ENCODE measurements at regions not wholly inside any gene's neighbourhood (a gene's known extent, or its start where the extent isn't known, plus 50 kb on each side); places are given as distances from the start of the nearest gene placed in this dataset.

- TF ChIP-seq, protein P1, sequence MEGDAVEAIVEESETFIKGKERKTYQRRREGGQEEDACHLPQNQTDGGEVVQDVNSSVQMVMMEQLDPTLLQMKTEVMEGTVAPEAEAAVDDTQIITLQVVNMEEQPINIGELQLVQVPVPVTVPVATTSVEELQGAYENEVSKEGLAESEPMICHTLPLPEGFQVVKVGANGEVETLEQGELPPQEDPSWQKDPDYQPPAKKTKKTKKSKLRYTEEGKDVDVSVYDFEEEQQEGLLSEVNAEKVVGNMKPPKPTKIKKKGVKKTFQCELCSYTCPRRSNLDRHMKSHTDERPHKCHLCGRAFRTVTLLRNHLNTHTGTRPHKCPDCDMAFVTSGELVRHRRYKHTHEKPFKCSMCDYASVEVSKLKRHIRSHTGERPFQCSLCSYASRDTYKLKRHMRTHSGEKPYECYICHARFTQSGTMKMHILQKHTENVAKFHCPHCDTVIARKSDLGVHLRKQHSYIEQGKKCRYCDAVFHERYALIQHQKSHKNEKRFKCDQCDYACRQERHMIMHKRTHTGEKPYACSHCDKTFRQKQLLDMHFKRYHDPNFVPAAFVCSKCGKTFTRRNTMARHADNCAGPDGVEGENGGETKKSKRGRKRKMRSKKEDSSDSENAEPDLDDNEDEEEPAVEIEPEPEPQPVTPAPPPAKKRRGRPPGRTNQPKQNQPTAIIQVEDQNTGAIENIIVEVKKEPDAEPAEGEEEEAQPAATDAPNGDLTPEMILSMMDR (IDR thresholded peaks at IDR 0.05; ENCODE audit: borderline replicate concordance, extremely low read depth, low read length, poor library complexity, severe bottlenecking) = no peak
- TF ChIP-seq EZH2 (IDR thresholded peaks at IDR 0.05; ENCODE audit: borderline replicate concordance, low read depth, low read length, severe bottlenecking) = no peak
These were observed 366.3 kb downstream of the SS18 start for GRCh38 chr18:25724121-25724520.
